ENCODE measurements at regions not wholly inside any gene's neighbourhood (a gene's known extent, or its start where the extent isn't known, plus 50 kb on each side); places are given as distances from the start of the nearest gene placed in this dataset.

- TF ChIP-seq TAF1 (IDR thresholded peaks at IDR 0.05; ENCODE audit: borderline replicate concordance, low read depth, low read length) (no peak), POLR2A (IDR thresholded peaks at IDR 0.05; ENCODE audit: low read depth, low read length) (no peak), POLR2AphosphoS5 (IDR thresholded peaks at IDR 0.05; ENCODE audit: low read depth, low read length) (no peak)
These were observed 398.3 kb downstream of the SEC16B start for GRCh38 chr1:177571485-177572076.

All from GM12892 (cell line).